ENCODE measurements at regions not wholly inside any gene's neighbourhood (a gene's known extent, or its start where the extent isn't known, plus 50 kb on each side); places are given as distances from the start of the nearest gene placed in this dataset.

GRCh38 chr4:165737309-165737972 is 135.6 kb upstream of the TLL1 start:
- no peaks in the 10 kb centered on the region for H3K27me3 ChIP-seq (ENCODE audit: control insufficient read depth, insufficient read depth, low read length)
- no peaks in the 10 kb centered on the region for H3K36me3 ChIP-seq (ENCODE audit: control insufficient read depth, insufficient read depth, low read length)
- no peak overlapping the region for H3K4me3 ChIP-seq (ENCODE audit: low read depth, low read length)
- DNase-seq (ENCODE audit: low read depth) = peak; percentile 49
- TF ChIP-seq CTCF (IDR thresholded peaks at IDR 0.05; ENCODE audit: insufficient read depth, low read length, severe bottlenecking) = no peak
- no peak for FAIRE-seq

GRCh38 chr4:165738571-165738970 is 134.5 kb upstream of the TLL1 start:
- no peak for TF ChIP-seq CTCF (IDR thresholded peaks at IDR 0.05; ENCODE audit: insufficient read depth, low read length, severe bottlenecking)
- peak; percentile 86 for DNase-seq (ENCODE audit: low read depth)
- Histone ChIP-seq H3K4me3 (ENCODE audit: low read depth, low read length) (no peak overlapping the region), H3K27me3 (ENCODE audit: control insufficient read depth, insufficient read depth, low read length) (no peaks in the 10 kb centered on the region), H3K36me3 (ENCODE audit: control insufficient read depth, insufficient read depth, low read length) (no peaks in the 10 kb centered on the region)
- FAIRE-seq = no peak

- DNase-seq (ENCODE audit: low read depth) (no peak), FAIRE-seq (no peak)
- Histone ChIP-seq H3K4me3 (ENCODE audit: low read depth, low read length) (no peak overlapping the region), H3K36me3 (ENCODE audit: control insufficient read depth, insufficient read depth, low read length) (no peaks in the 10 kb centered on the region), H3K27me3 (ENCODE audit: control insufficient read depth, insufficient read depth, low read length) (no peaks in the 10 kb centered on the region)
- no peak for TF ChIP-seq CTCF (IDR thresholded peaks at IDR 0.05; ENCODE audit: insufficient read depth, low read length, severe bottlenecking)
These were observed 132.1 kb upstream of the TLL1 start for GRCh38 chr4:165740911-165741310.

- DNase-seq (ENCODE audit: low read depth) (no peak), FAIRE-seq (no peak)
- Histone ChIP-seq H3K36me3 (ENCODE audit: control insufficient read depth, insufficient read depth, low read length) (no peaks in the 10 kb centered on the region), H3K4me3 (ENCODE audit: low read depth, low read length) (no peak overlapping the region), H3K27me3 (ENCODE audit: control insufficient read depth, insufficient read depth, low read length) (no peaks in the 10 kb centered on the region)
- TF ChIP-seq CTCF (IDR thresholded peaks at IDR 0.05; ENCODE audit: insufficient read depth, low read length, severe bottlenecking) = no peak
These were observed 129.6 kb upstream of the TLL1 start for GRCh38 chr4:165743422-165743821.

- no peak for DNase-seq (ENCODE audit: low read depth)
- Histone ChIP-seq H3K4me3 (ENCODE audit: low read depth, low read length) (no peak overlapping the region), H3K36me3 (ENCODE audit: control insufficient read depth, insufficient read depth, low read length) (no peaks in the 10 kb centered on the region), H3K27me3 (ENCODE audit: control insufficient read depth, insufficient read depth, low read length) (no peaks in the 10 kb centered on the region)
- no peak for TF ChIP-seq CTCF (IDR thresholded peaks at IDR 0.05; ENCODE audit: insufficient read depth, low read length, severe bottlenecking)
- FAIRE-seq = no peak
These were observed 128.7 kb upstream of the TLL1 start for GRCh38 chr4:165744370-165744769.

GRCh38 chr4:165748321-165748720 is 124.7 kb upstream of the TLL1 start:
- no peak for FAIRE-seq
- no peak for DNase-seq (ENCODE audit: low read depth)
- no peak overlapping the region for H3K4me3 ChIP-seq (ENCODE audit: low read depth, low read length)
- no peaks in the 10 kb centered on the region for H3K36me3 ChIP-seq (ENCODE audit: control insufficient read depth, insufficient read depth, low read length)
- TF ChIP-seq CTCF (IDR thresholded peaks at IDR 0.05; ENCODE audit: insufficient read depth, low read length, severe bottlenecking) = no peak
- no peaks in the 10 kb centered on the region for H3K27me3 ChIP-seq (ENCODE audit: control insufficient read depth, insufficient read depth, low read length)
